Endothelial cell of umbilical vein (primary cell): ENCODE measurements at regions not wholly inside any gene's neighbourhood (a gene's known extent, or its start where the extent isn't known, plus 50 kb on each side); places are given as distances from the start of the nearest gene placed in this dataset.

Experiments
- BruUV-seq: library from RNA; stranded (reverse); fragments of 400-500 nt; replicated peaks from 2 replicates; lab custom pipeline; 2021; lab: Mats Ljungman, UMichigan
- CTCF ChIA-PET: fragments of 300-600, 350-600 bp; sonication (Branson Sonifier 250); formaldehyde crosslinking; loops from one replicate; lab custom pipeline; 2021; ENCODE audit warnings: antibody characterized with exemption, inconsistent platforms; lab: Charles Lee
- POLR2A ChIA-PET: fragments of 300-600, 350-600 bp; sonication (Branson Sonifier 250); formaldehyde crosslinking; loops from one replicate; lab custom pipeline; 2021; ENCODE audit warnings: antibody characterized with exemption, inconsistent platforms; lab: Charles Lee
- DNase-seq: peaks from one replicate; pipeline ENCODE4 v3.0.0-alpha.2; 2011; ENCODE audit warnings: low read depth, low spot score
- FAIRE-seq: peaks from 2 replicates; lab custom pipeline; 2011; peaks lifted over from hg19 to GRCh38; lab: Jason Lieb, UNC
- H2AFZ ChIP-seq: 2 replicates; pipeline ENCODE4 v1.6.0; 2012; ENCODE audit warnings: low read depth, low read length, control low read depth, inconsistent platforms
- H3K27ac ChIP-seq: 2 replicates; pipeline ENCODE4 v1.5.1; 2011; ENCODE audit warnings: low read depth, mild to moderate bottlenecking, control low read depth, low read length, moderate library complexity; ENCODE audit not compliant: insufficient read depth
- H3K27me3 ChIP-seq, 2 experiments: 2 replicates each; pipeline versions ENCODE4 v1.6.0 to v1.6.1; 2011; ENCODE audit warnings: low read length in 2 of 2, mixed read lengths in 1 of 2; ENCODE audit not compliant: control insufficient read depth in 2 of 2, insufficient read depth in 2 of 2
- H3K36me3 ChIP-seq, 2 experiments: 2 replicates in 1 of 2; 3 replicates in 1 of 2; pipeline ENCODE4 v1.5.1; 2011; ENCODE audit warnings: low read length in 2 of 2, mild to moderate bottlenecking in 1 of 2, moderate library complexity in 1 of 2; ENCODE audit not compliant: control insufficient read depth in 2 of 2, insufficient read depth in 2 of 2; ENCODE audit errors: extremely low read depth in 1 of 2
- H3K4me1 ChIP-seq: 3 replicates; pipeline ENCODE4 v1.5.1; 2011; ENCODE audit warnings: mild to moderate bottlenecking, low read length; ENCODE audit not compliant: control insufficient read depth, insufficient read depth; ENCODE audit errors: extremely low read depth
- H3K4me2 ChIP-seq: 2 replicates; pipeline ENCODE4 v1.6.1; 2011; ENCODE audit warnings: low read length, control low read depth, mixed read lengths; ENCODE audit not compliant: insufficient read depth
- H3K4me3 ChIP-seq, 3 experiments: fragments of 200-600 bp in 1 of 3; sonication (generic), shearing (Covaris generic) in 1 of 3; replicated peaks in 1 of 3; 2 replicates each; pipeline ENCODE4 v1.5.1; 2011 to 2016; ENCODE audit warnings: control low read depth in 3 of 3, low read length in 3 of 3, mild to moderate bottlenecking in 2 of 3, inconsistent platforms in 1 of 3, low read depth in 1 of 3, moderate library complexity in 1 of 3; ENCODE audit not compliant: insufficient read depth in 1 of 3
- H3K79me2 ChIP-seq: 2 replicates; pipeline ENCODE4 v1.6.0; 2012; ENCODE audit warnings: low read length, inconsistent platforms; ENCODE audit not compliant: control insufficient read depth, insufficient read depth
- H3K9ac ChIP-seq: replicated peaks from 2 replicates; pipeline ENCODE3; 2011; ENCODE audit warnings: low read length, control low read depth; ENCODE audit not compliant: insufficient read depth; ENCODE audit errors: extremely low read depth
- H3K9me1 ChIP-seq: replicated peaks from 3 replicates; pipeline ENCODE4 v1.6.0; 2011; ENCODE audit warnings: mild to moderate bottlenecking, low read length; ENCODE audit not compliant: control insufficient read depth, insufficient read depth; ENCODE audit errors: extremely low read depth
- H3K9me3 ChIP-seq: replicated peaks from 2 replicates; pipeline ENCODE4 v1.5.1; 2012; ENCODE audit warnings: low read length, inconsistent platforms; ENCODE audit not compliant: control insufficient read depth, insufficient read depth
- H4K20me1 ChIP-seq: replicated peaks from 2 replicates; pipeline ENCODE3; 2011; ENCODE audit warnings: mild to moderate bottlenecking, low read length; ENCODE audit not compliant: control insufficient read depth, insufficient read depth; ENCODE audit errors: extremely low read depth
- FOS ChIP-seq: IDR thresholded peaks from 2 replicates; pipeline ENCODE4 v1.6.1; 2011; ENCODE audit warnings: mild to moderate bottlenecking, low read length, moderate library complexity, borderline replicate concordance; ENCODE audit not compliant: insufficient read depth
- GATA2 ChIP-seq: IDR thresholded peaks from 2 replicates; pipeline ENCODE4 v1.7.0; 2011; ENCODE audit warnings: low read depth, mild to moderate bottlenecking, moderate library complexity, mixed read lengths, low read length; ENCODE audit not compliant: insufficient read length, insufficient read depth
- JUN ChIP-seq: IDR thresholded peaks from 2 replicates; pipeline ENCODE4 v1.6.1; 2011; ENCODE audit warnings: borderline replicate concordance, low read depth; ENCODE audit not compliant: insufficient read length, insufficient read depth
- POLR2AphosphoS5 ChIP-seq: IDR thresholded peaks from 2 replicates; pipeline ENCODE4 v1.6.1; 2012; ENCODE audit warnings: low read depth, mild to moderate bottlenecking, control low read depth, low read length, moderate library complexity; ENCODE audit not compliant: insufficient read depth
- dilution Hi-C: fragments of 300-500 bp; cut with MboI; formaldehyde crosslinking; loops from one replicate; pipeline ENCODE4 v1.15.0; 2019; ENCODE audit warnings: low sequenced_read_pairs; ENCODE audit not compliant: extremely low pct_ligation_motif_present
- intact Hi-C: fragments of 100-400 bp; cut with micrococcal nuclease; formaldehyde crosslinking; loops from one replicate; pipeline ENCODE4 v1.10.0; 2022
- TF ChIP-seq, protein P1 (sequence below): IDR thresholded peaks from 2 replicates; pipeline ENCODE4 v1.6.1; 2011; ENCODE audit not compliant: insufficient read depth, insufficient read length
- TF ChIP-seq, protein P2 (sequence below), 2 donors: IDR thresholded peaks; 1 replicate in 1 of 2; 2 replicates in 1 of 2; pipeline ENCODE4 v1.5.1; 2011; ENCODE audit warnings: low read length in 2 of 2, mild to moderate bottlenecking in 2 of 2, moderate library complexity in 2 of 2, control low read depth in 1 of 2, inconsistent platforms in 1 of 2, low read depth in 1 of 2; ENCODE audit not compliant: insufficient read depth in 1 of 2; ENCODE audit errors: extremely low read depth in 1 of 2

DNA sequence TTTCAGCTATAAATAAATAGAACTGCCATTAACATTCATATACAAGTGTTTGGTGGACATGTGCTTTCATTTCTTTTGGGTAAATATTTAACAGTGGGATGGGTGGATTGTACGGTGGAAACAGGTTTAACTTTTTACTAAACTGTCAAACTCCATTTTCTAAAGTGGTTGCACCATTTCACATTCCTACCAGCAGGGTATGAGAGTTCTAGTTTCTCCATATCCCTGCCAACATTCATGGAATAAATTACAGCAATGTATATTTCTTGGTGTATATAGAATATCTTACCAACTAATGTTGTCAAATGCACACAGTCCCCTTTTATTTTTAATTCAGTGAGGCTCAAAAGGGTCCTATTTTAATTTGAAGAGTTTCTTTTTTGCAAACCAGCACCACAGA, 71.3 kb upstream of the CTXND1 start:
- ChIA-PET CTCF (interaction anchor here (1.2 kb wide), 1 partner anchor 942 kb away, joined by 3 read pairs; no protein-coding TSS in a partner anchor), POLR2A (interaction anchor here (0.6 kb wide), 1 partner anchor 25 kb away, joined by 4 read pairs; no protein-coding TSS in a partner anchor)
- no peak overlapping the region for H3K4me2 ChIP-seq
- H3K79me2 ChIP-seq: no peaks in the 10 kb centered on the region
- no peaks in the 10 kb centered on the region for H4K20me1 ChIP-seq
- BruUV-seq: no TSS peak
- no peak overlapping the region for H3K27ac ChIP-seq
- FAIRE-seq: no peak
- H3K36me3 ChIP-seq: no peaks in the 10 kb centered on the region
- TF ChIP-seq GATA2 (no peak), POLR2AphosphoS5 (no peak), FOS (no peak), JUN (no peak)
- TF ChIP-seq, protein P1, sequence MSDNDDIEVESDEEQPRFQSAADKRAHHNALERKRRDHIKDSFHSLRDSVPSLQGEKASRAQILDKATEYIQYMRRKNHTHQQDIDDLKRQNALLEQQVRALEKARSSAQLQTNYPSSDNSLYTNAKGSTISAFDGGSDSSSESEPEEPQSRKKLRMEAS: no peak
- no peaks in the 10 kb centered on the region for H3K9me1 ChIP-seq
- H3K4me3 ChIP-seq: no peak overlapping the region
- no peak overlapping the region for H2AFZ ChIP-seq
- no peak for DNase-seq
- dilution Hi-C loops (no loop called here), intact Hi-C loops (no loop called here)
- H3K4me1 ChIP-seq: no peaks in the 10 kb centered on the region
- no peaks in the 10 kb centered on the region for H3K9me3 ChIP-seq
- no peaks in the 10 kb centered on the region for H3K27me3 ChIP-seq
- H3K9ac ChIP-seq: no peak overlapping the region

DNA sequence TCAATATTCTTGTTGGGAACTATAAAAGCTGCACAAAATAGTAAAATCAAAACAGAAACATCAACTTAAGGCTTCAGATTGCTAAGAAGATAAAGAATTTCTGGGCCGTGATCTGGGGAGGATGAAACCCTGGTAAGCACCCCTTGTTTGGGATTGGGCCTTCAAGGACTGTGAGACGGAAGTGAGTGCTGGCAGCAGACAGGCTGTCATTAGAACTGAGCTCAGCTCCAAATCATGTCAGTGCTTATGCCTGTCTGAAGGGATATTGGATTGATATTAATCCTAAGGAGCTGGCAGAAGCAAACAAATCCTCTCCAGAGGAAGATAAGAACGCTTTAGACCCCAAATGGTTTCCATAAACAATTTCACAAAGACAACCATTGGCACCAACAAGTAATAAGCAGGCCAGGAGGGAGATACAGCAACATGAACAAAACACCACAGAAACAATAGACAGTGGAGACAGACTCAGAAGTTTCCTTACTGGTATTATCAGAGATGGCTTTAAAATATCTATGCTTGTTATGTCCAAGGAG, 72.6 kb upstream of the CTXND1 start:
- no peaks in the 10 kb centered on the region for H3K9me3 ChIP-seq
- TF ChIP-seq, protein P2, sequence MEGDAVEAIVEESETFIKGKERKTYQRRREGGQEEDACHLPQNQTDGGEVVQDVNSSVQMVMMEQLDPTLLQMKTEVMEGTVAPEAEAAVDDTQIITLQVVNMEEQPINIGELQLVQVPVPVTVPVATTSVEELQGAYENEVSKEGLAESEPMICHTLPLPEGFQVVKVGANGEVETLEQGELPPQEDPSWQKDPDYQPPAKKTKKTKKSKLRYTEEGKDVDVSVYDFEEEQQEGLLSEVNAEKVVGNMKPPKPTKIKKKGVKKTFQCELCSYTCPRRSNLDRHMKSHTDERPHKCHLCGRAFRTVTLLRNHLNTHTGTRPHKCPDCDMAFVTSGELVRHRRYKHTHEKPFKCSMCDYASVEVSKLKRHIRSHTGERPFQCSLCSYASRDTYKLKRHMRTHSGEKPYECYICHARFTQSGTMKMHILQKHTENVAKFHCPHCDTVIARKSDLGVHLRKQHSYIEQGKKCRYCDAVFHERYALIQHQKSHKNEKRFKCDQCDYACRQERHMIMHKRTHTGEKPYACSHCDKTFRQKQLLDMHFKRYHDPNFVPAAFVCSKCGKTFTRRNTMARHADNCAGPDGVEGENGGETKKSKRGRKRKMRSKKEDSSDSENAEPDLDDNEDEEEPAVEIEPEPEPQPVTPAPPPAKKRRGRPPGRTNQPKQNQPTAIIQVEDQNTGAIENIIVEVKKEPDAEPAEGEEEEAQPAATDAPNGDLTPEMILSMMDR (IDR thresholded peaks at IDR 0.05; ENCODE audit: extremely low read depth in 1 of 2, insufficient read depth in 1 of 2, low read depth in 1 of 2, low read length in 2 of 2): no peak
- TF ChIP-seq FOS: no peak
- H3K4me2 ChIP-seq: no peak overlapping the region
- POLR2A ChIA-PET: no interaction called here
- no TSS peak for BruUV-seq
- no peak overlapping the region for H3K9ac ChIP-seq
- H3K9me1 ChIP-seq: no peaks in the 10 kb centered on the region
- intact Hi-C loops (no loop called here), dilution Hi-C loops (no loop called here)
- H3K27me3 ChIP-seq: no peaks in the 10 kb centered on the region
- DNase-seq: no peak
- CTCF ChIA-PET: no interaction called here
- H3K79me2 ChIP-seq: no peaks in the 10 kb centered on the region
- H3K4me3 ChIP-seq: no peak overlapping the region
- no peaks in the 10 kb centered on the region for H4K20me1 ChIP-seq
- no peak overlapping the region for H3K27ac ChIP-seq
- no peaks in the 10 kb centered on the region for H3K36me3 ChIP-seq
- no peak for FAIRE-seq
- H2AFZ ChIP-seq: no peak overlapping the region
- H3K4me1 ChIP-seq: no peaks in the 10 kb centered on the region
